NOMO-1 treated with DMSO at 0.1 percent for 48 hours (cell line): ENCODE measurements at regions not wholly inside any gene's neighbourhood (a gene's known extent, or its start where the extent isn't known, plus 50 kb on each side); places are given as distances from the start of the nearest gene placed in this dataset.
"Not testable (repeated sequence)": the region's sequence is repeated elsewhere in the genome, so short reads cannot be mapped to it uniquely, and the experiment has no call there.

ENCODE experiments used
- DNase-seq: peaks from one replicate; lab custom pipeline; 2025; ENCODE audit not compliant: unreplicated experiment; lab: John Stamatoyannopoulos, UW

DNA sequence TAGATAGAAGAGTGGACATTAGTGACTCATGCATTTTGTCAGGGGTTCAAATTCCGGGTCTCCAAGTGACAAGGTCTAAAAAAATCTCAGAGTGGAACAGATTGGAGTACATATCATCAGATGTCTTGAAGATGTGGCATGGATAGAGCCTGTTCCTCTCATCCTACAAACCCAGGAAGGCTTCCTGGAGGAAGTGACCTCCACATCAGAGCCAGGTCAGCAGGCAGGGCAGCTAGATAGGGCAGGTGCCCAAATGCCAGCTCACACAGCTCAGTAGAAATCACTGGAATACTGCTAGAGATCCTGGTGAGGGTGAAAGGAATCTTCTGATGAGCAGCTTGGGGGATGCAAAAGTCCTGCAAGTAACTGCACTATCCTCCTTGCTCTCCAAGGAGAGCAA, 196.6 kb upstream of the SDK2 start:
- DNase-seq = no peak

DNA sequence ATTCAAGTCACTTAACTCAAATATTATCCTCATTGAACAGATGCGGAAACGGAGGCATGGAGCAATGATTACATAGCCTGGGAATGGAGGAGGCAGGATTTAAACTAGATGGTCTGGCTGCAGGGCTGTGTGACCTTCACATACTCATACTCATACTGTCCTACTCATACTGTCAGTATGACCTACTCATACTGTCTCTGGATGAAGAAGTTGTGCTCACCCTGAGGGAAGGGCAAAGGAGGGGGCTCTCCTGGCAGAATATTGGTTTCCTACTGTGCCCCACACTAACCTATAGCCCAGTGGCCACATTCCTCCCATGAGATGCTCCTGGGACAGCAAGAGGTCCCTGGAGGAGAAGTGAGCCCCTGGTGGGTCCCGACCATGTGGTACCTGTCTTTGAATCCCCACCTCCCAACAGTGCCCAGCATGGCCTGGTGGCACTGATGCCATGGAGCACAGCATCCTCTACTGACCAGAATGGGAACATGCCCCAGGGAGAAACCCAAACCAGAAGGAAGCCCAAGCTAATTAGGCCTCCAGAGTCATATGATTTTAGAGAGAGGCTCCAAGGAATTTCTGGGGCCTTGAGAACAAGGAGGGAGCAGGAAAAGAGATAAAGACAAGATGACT, 197.3 kb upstream of the SDK2 start:
- no peak for DNase-seq

DNA sequence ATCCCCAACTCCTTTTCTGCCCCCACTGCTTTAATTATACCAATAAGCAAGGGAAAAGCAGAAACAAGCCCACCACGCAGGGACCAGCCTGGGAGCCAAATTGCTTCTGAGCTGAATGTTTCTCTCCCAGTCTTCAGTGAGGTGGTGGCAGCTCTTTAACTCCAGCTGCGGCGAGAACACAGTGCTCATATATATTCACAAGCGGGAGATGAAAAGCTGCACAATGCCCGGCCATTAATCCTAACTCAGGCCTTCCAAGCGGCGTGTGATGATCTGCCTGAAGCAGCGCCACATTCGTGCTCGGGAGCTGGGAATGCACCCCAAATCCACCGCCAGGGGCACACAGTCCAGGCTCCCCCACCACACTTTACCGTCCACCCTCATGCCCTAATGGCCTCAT, 203.7 kb upstream of the SDK2 start:
- DNase-seq = no peak

DNA sequence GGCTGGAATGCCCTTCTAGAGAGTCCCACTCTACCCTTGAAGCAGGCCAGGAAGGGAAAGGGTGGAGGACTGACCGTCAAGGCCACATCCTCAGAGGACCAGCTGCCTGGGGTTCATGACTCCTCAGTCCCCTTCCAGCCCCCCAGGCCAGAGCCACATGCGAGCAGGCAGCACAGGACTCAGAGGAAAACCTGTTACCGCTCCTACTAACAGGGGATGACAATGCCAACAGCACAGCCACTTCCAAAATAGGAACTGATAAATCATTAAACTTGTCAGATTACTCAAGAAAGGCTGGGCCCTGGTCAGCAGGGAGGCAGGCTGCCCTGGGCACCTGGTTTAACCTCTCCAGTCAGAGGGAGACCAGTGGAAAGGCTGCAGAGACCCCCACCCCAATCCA, 206.2 kb upstream of the SDK2 start:
- DNase-seq = no peak

DNA sequence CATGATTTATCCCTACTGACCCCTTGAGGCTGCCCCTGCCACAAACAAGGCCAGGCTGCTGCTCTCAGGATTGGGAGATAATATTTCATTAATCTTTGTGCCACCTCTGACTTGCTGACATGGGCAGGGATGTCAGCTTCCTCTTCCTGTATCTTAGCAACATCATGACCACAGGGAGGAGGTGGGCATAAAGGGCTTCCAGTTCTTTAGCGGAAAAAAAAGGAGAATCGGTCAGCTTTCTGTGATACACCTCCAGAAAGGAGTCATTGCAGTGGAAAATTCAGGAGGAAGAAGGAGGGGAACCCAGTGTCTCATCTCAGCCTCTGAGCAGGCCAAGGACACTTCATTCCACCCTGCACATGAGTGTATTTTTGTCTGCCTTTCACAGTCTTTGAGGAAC, 206.8 kb upstream of the SDK2 start:
- peak; percentile 57 for DNase-seq

DNA sequence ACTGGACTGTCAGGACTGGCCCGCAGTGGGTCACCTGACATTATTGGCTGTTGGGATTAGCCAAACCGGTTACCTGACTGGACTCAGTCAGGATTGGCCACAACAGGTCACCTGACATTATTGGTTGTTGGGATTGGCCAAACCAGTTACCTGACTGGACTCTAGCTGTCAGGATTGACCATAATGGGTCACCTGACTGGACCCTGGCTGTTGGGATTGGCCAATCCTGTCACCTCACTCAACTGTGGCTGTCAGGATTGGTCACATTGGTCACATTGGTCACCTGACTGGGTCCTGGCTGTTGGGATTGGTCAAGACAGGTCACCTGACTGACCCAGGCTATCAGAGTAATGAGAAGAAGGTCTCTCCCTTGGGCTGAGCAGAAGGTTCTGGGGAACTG, 207.7 kb upstream of the SDK2 start:
- DNase-seq = no peak

DNA sequence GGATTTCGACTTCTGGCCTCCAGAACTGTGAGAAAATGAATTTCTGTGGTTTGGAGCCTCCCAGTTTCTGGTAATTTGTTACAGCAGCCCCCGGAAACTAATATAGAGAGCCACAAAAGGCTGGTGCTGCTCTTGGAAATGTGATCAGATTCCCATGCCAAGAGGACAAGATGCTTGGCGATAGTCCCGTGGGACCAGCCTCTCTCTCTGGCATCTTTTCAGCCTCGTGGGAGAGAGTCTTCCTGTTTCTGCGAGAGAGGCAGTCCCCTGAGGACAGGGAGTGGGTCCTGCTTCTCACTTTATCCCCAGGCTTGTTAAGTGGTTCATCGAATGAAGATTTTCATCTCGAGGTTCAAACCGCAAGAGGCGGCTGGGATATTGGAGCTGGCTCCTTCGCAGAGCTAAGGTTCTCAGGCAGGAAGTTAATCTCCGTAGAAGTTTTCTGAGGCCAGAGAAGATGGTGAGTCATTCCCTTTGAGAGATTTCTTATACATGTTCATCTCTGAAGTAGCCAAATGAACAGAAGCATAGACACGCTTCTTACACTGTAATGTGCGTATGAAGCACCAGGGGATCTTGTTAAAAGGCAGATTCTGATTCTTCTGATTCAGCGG, 211.6 kb upstream of the SDK2 start:
- DNase-seq = no peak

DNA sequence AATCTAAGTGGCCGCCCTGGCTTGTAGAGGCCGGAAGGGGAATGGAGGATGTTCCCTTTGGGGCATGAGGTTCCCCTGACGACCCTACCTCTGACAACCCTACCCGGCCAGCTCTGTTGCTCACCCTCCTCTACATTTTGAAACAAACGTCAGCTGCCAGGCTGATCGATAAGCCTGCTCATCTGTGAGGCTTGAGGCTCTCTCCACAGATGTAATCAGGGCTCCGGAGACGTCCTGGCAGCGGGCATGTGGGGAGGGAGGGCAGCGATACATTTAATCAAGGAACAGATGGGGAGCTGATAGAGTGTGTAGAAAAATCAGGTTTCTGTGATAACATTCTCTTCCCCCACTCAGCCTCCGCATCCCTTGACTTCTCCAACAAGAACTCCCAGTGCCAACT, 212.3 kb upstream of the SDK2 start:
- DNase-seq = no peak

DNA sequence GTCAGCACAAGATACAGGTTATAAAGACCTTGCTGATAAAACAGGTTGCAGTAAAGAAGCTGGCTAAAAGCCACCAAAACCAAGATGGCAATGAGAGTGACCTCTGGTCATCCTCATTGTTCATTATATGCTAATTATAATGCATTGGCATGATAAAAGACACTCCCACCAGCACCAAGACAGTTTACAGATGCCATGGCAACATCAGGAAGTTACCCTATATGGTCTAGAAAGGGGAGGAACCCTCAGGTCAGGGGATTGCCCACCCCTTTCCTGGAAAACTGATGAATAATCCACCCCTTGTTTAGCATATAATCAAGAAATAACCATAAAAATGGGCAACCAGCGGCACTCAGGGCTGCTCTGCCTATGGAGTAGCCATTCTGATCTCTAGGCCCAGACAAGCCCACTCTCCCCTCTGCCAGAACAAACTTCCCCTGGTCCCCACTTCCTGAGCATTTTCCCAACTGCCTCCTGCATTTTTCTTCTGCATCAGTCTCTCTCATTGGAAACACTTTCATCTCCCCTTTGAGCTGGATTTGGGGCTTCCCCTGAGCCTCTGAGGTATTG, 215.3 kb upstream of the SDK2 start:
- DNase-seq = not testable (repeated sequence)

DNA sequence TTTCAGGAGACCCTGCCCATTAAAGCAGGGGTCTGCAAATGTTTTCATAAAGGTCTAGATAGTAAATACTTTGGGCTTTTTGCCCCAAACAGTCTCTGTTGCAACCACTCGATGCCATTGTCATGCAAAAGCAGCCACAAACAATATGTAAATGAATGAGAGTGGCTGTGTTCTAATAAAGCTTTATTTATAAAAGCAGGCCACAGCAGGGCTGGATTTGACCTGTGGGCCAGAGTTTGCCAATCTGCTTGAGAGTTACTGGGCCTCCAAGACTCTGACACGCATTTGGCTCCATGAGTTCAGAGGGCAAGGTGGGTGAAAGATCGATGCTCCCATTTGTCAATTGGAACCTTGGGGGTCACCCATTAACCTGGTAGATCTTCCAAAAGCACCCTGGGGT, 217.3 kb upstream of the SDK2 start:
- DNase-seq = no peak

DNA sequence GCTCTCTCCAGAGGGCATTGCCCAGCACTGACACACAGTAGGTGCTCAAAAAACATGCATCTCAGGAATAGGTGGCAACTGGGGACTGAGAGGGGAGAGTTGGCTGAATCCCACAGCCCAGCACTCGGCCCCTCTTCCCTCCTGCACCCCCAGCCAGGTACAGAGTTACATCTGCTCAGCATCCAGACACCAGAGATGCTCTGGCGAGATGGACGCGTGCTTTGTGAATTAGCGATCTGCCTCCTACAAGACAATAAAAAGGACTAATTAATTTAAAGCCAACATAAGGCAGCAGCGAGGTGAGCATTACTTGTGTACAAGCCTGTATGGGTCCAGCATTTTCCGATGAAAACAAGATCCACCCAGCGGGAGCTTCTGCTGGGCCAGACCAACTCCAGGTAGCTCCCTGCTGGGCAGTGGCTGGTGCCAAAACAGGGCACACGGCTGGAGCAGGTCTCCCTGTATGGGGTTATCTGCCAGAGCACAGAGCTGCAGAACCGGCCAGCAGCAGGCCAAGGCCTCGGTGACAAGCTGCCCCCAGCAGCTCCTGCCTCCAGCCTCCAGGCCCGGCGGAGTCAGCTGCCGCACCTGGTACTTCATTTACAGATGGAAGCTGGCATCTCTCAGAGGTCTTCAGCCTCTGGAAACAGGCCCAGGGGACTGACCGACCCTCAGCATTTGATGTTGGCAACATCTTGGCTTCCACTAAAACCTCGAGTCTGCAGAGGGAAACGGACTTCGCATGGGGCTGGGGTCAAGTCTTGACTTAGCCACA, 219.7 kb upstream of the SDK2 start:
- no peak for DNase-seq

DNA sequence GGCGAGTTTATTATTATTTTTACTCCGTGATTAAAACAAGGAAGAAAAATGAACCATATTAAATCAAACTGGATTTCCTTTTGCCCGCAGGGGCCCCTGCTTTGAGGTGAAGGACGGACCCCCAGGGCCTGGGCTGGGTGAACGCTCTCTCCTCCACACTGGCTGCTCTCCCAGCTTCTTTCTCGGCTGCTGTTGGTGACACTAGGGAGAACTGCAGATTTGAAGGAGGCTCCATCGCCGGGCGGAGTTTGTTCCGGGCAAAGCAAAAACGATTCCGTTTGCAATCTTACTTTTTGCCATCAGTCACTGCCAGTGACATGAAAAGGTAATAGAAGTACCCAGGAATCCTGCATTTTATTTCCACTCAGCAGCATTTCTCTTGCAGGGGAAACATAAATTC, 221.6 kb upstream of the SDK2 start:
- no peak for DNase-seq

DNA sequence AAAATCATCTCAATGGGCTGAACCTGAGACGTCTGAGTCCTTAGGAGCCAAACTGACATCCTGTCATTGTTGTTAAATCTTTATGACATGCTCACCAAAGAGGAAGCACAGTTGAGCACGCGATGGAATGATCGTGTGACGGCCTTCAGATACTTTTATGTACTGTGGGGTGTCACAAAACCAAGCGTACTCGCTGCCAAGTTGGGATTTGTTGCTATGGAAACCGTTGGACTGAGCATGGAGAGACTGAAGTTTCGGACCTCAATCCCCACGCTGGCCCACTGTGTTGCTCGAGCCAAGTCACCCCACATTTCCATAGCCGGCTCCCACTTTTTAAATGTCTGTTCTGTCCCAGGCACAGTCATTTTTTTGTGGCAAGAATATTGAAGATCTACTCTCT, 222.8 kb upstream of the SDK2 start:
- DNase-seq = peak; percentile 31

DNA sequence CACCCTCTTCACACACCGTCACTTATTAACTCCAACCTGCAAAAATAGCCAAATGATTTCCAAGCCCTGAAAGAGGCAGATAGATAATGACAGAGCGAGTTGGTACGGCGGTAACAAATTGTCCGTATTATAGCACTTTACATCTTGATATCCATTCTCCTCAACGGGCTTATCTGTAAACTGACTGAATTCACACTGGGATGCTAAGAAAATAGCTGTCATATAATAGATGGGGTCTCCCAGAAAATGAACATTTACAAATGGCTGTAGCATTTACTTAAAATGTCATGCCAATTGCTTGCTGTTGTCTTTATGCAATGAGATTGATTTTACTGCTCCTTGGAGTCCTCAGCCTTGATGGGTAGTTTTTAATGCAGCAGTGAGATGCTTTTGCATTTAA, 225.8 kb upstream of the SDK2 start:
- DNase-seq = no peak

DNA sequence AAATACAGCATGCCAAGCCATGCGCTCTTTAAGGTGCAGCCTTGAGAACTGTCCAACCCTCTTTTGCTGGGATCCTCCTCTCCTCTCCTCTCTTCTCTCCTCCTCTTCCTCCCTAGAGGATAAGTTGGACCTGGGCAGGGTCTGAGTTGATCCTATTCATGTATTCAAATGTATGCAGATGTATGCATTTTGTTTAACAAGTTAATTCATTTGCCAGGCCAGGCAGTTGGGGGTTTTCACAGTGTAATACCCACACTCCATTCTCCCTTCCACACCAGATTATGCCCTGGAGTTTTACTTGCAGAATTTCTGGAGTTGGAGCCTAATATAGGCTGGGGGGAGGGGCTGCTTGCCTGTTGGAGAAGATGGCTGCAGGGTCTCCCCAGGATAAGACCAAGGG, 226.2 kb upstream of the SDK2 start:
- no peak for DNase-seq

DNA sequence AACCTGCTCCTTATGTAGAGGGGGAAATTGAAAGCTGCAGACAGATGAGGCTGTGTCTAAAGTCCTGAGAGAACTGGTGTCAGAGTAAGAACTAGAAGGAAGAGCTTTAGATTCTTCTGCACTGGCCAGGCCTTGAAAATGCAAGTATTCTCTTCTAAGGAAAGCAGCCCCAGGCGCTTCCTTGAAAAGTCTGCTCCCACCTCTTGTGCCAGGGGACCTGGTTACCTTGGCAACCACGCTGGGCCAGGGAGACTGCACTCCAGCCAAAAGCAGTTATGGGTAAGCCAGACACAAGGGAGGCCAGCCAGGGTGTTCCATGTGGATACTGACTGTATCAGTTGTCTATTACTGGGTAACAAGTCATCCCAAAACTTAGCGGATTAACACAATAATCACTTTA, 228.6 kb upstream of the SDK2 start:
- no peak for DNase-seq

DNA sequence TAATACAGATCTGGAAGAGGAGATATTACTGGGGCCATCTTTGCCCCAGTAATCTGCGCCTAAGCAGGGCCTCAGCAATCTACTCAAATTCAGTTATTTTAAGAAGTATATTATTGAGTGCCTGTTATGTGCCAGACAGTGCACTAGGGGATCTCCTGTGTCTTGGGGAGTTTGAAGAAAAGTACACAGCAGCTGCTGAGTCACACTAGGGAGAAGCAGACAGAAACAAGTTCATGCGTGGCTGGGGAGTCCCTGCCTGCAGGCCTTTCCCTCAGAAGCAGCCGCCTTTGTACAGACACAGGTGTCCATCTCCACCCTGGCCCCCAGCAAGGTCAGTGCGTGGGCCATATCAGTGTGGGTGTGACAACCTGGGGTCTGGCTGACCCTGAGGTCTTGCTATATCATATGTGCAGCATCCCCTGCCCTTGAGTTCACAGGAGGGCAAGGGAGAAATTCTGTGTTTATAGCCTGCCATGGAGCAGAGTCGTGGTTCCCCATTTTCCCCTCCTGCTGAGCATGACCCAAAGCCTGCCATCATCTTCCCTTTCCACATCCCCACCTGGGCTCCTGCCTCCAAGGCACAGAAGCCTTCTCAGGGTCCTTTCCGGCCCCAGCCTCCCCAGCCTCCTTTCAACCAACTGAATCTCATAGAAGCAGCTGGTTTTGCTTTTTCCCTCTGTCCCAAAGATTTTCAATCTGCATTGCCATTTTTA, 229.9 kb upstream of the SDK2 start:
- DNase-seq = no peak

DNA sequence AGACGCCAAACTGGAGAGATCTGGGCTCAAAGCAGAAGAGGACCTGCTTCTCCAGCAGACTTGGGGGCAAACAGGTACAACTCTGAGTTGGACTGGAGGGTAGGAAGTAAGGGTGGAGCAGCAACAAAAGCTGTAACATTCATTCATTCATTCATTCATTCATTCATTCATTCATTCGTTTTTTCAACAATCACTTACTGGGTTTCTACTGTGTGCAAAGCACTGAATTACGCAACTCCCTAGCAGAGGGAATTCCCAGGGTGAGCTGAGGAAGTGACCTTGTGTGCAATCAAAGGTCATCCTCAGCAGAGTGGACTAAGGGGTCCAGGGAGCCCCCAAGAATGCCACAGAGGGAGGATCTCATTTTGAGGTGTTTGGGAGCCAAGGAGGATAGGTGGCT, 231.1 kb upstream of the SDK2 start:
- DNase-seq = no peak

DNA sequence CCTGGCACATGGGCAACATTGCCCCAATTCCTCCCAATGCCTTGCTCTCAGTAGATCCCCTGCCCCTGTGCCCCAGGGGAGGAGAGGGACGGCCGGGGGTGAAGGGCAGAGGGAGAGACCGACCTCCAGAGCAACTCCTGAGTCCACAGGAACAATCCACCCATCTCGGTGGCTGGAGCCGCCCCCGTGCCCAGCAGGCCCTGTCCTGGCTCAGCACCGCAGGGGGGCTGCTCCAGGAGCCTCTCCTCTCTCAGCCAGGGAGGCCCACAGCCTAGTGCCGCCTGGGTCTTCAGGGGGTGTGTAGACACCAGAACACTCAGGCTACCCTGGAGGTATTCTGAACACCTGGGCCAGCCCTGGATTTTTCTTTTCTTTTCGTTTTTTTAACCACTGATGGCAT, 233.7 kb upstream of the SDK2 start:
- no peak for DNase-seq

DNA sequence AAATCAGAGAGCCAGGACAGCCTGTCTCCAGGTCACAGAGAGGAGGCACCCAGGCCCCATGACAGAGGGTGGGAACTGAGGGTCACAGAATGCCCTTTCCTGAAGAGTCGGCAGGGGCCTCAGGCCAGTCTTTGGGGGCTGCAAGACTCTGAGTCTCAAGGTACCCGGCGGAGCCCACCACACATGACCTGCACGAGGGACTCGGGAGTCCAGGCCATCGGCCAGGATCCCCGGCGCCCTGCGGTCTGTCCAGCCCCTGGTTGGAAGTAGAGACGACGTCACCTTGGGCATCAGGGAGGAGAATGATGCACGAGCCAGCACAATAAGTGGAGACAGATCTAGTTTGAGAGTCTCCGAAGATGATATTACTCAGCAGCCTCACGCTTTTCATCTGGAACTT, 234.7 kb upstream of the SDK2 start:
- DNase-seq = no peak

DNA sequence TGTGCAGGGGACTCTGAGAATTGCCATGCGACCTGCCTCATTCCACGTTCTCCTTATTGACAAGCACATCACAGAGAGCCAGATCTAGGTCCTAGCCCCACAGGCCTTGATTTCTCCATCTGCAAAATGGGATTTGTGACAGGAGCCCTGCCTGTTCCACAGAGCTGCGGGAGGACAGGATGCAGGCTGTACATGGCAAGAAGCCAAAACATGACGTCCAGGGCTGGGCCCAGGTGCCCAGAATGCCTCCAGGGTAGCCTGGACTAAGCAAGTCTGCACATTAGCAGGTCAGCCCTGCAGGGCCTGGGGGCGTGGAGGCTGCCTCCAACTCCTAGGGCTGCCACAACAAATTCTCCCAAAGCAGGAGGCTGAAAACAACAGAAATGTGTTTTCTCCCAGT, 235.7 kb upstream of the SDK2 start:
- DNase-seq = no peak

DNA sequence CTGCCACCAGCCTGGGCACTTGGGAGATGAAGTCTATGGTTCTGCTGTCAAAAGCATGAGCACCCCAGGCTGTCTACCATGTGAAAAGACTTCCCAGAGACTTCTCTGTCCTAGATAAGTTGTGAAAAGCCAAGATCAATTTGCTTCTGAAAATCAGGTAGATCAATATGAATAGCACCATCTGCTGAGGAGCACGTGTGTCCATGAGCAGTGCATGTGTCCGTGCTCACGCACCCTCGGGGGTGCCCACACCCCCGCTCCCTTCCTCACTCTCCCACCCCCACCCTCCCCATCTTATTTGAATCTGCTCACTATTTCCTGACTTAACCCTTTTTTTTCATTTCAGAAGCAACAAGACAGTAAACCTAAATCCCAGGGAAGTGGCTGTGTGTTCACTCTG, 238.3 kb upstream of the SDK2 start:
- DNase-seq = no peak
